ENCODE measurements at regions not wholly inside any gene's neighbourhood (a gene's known extent, or its start where the extent isn't known, plus 50 kb on each side); places are given as distances from the start of the nearest gene placed in this dataset.
"Not testable (repeated sequence)": the region's sequence is repeated elsewhere in the genome, so short reads cannot be mapped to it uniquely, and the experiment has no call there.

DNA sequence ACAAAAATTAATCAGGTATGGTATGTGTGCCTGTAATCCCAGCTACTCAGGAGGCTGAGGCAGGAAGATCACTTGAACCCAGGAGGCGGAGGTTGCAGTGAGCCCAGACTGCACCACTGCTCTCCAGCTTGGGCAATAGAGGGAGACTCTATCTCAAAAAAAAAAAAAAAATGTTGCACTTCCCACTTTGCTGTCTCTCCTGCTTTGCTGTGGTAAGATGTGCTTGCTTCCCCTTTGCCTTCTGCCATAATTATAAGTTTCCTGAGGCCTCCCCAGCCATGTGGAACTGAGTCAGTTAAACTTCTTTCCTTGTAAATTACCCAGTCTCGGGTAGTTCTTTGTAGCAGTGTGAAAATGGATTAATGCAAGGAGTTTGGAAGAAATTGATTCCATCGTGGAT, 120.3 kb upstream of the CFAP20DC start:
- DNase-seq = not testable (repeated sequence)

- DNase-seq = no peak
Measured at GRCh38 chr3:59167756-59168155, 117.9 kb upstream of the CFAP20DC start.

DNA sequence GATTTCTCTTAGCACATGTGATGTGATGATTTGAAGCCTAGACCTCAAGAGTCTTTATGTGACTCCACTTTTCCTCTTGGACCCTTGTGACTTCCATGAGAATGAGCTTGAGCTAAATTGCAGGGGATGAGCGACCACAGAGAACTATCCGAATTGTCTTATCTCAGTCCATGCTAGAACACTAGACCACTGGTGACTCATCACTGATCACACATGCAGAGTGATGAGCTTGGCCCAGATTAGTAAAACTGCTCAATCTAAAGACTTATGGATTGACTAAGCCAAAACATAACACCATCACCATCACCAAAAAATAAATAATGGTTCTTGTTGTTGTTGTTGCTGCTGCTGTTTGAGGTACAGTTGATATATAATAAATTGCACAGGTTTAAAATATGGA, 114.1 kb upstream of the CFAP20DC start:
- DNase-seq = no peak

- DNase-seq = no peak
Measured at GRCh38 chr3:59161048-59161447, 111.2 kb upstream of the CFAP20DC start.

DNA sequence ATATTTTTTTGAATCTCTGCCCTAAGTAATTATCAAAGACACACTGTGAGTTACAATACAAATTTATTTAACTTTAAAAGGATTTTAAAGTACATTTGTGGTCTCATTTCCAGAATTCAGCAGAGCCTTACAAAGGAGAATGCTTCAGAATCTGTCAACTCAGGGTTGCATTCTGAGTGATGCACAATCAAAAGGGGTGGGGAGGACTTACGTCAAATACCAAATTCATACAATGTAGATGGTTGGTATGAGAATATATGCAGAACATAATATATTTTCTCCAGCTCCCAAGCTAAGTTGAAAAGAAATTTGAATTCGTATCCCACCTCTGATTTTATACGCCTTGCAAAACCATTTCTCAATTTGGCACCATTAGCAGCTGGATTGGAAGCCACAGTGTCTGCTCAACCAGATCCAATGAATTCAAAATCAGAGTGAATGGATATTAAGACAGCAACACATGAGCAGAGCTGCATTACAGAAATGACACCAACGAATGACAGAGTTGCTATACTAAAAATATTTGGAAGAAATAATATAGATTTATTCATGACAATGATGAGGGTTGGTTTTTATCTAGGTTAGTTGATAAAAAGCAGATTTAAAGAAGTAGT, 110.4 kb upstream of the CFAP20DC start:
- no peak for DNase-seq

DNA sequence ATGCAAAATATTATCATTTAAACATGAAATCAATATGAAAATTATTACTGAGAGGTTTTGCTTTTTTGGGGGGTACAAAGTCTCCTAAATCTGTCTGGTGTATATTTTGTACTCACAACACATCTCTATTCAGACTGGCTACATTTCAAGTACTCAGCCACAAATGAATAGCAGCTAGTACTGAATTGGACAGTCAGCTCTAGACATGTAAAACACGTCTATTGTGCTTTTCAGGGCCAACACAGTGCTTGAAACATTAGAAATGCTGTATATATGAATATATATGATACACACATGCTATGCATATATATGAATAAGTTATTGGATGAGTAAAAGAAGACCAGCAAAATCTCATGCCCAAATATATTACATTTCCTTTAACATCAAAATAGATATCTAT, 103.8 kb upstream of the CFAP20DC start:
- no peak for DNase-seq

DNA sequence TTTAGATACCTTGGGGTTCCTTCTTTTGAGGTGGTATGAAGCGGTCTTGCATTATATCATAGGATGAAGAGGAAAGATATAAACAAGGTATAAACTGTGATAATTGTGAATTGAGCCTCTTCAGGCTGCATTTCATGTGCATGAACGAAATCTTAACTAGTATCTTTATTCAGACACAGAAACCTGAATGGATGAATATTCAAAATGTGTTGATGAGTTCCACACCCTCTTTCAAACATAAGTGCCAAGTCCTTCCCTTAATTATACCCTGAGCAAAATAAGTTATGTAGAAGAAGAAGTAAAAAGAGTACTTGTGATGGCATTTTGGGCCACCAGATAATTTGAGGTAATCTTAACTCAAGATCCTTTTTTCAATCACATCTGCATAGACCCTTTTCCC, 103.1 kb upstream of the CFAP20DC start:
- no peak for DNase-seq

DNA sequence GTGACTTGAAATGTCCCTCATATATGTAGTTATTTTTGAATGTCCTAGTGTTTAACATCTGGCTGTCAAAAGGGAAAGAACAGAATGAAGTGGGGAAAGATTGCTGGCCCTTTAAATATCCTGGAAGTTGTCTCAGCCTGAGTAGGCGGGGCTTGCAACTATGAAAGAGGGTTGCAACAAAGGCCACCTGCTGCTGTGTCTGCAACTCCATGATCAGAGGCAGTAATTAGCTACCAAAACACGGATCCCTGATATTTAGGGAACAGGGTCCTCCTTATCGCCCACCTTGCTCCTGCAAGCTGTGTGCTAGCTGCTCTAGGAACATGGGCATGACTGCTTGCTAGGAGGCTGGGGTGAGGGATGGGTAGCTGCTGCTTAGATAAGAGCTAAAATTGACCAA, 100.2 kb upstream of the CFAP20DC start:
- DNase-seq = no peak

DNA sequence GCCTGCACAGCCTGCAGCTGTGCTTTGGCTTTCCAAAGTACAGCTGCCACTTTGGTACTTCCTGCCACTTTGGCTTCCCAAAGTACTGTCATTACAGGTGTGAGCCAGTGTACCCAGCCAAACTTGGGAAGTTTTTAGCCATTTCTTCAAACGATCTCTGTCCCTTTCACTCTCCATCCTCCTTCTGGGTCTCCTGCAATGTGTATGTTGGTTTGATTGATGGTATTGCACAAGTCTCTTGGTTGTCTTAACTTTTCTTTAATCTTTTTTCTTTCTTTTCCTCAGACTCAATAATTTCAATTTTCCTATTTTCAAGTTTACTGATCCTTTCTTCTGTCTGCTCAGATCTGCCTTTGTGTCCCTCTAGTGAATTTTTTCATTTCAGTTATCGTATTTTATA, 99.3 kb upstream of the CFAP20DC start:
- no peak for DNase-seq

GRCh38 chr3:59143447-59143846, 93.6 kb upstream of the CFAP20DC start:
- no peak for DNase-seq

DNA sequence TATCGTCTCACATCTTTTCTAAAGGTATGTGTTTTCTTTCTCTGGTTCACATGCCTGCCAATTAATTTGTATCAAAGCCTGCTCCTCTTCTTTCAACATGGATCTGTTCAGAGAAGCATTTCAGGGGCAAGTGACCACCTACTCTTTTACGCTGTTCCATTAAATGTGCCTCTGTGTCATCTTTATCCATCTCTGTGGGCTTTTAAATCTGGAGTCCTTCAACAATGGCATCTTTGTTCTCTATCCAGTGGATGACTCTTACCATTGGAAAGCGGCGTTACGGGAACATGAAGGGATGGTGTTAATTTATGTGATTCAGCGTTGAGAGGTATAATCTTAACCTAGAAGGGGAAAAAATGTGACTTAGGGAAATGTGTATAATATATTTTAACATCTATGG, 92.7 kb upstream of the CFAP20DC start:
- DNase-seq = no peak

GRCh38 chr3:59138966-59139365, 89.1 kb upstream of the CFAP20DC start:
- no peak for DNase-seq

DNA sequence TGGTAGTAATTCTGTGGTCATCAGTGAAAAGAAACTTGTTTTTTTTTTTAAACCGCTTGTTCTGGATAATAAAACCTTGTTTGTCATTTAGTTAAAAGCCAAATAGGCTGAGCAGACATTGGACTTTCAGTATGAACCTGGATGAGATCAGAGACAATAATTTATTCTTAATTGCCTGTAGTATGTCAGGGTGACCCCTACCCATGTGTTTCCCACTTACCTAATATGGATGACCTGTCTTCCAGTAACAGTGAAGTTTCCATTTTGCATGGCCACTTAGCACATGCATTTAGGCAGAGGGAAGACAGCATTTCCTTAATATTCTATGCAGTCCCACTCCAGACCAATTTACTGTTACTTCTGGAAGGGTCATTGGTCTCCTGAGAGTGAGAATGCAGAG, 87.6 kb upstream of the CFAP20DC start:
- DNase-seq = no peak

- DNase-seq = no peak
Measured at GRCh38 chr3:59136081-59136480, 86.3 kb upstream of the CFAP20DC start.

GRCh38 chr3:59135096-59135495, 85.3 kb upstream of the CFAP20DC start:
- no peak for DNase-seq

GRCh38 chr3:59133311-59133710, 83.5 kb upstream of the CFAP20DC start:
- DNase-seq = no peak

GRCh38 chr3:59131016-59131766, 81.4 kb upstream of the CFAP20DC start:
- DNase-seq = no peak

DNA sequence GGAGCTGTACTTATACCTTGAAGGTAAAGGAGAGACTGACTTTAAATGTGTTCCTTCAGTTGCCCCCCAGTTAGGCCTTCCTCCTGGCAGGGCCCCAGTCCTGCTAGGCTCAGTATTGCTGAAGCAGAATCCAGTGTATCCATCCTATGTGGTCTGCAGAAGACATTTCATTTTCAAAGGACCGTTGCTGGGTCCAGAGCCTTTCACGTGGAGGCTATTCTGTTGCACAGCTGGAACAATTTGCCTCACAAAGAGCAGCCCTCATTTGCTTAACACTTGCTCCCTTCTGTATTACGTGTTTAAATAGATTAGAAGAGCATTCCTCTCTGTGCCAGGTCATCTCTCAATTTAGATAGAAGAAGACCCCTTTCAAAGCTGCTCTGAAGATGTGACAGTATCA, 78.9 kb upstream of the CFAP20DC start:
- DNase-seq = no peak

GRCh38 chr3:59127071-59127470, 77.2 kb upstream of the CFAP20DC start:
- DNase-seq = no peak

- no peak for DNase-seq
Measured at GRCh38 chr3:59126446-59126845, 76.6 kb upstream of the CFAP20DC start.

- no peak for DNase-seq
Measured at GRCh38 chr3:59121346-59122144, 71.7 kb upstream of the CFAP20DC start.

DNA sequence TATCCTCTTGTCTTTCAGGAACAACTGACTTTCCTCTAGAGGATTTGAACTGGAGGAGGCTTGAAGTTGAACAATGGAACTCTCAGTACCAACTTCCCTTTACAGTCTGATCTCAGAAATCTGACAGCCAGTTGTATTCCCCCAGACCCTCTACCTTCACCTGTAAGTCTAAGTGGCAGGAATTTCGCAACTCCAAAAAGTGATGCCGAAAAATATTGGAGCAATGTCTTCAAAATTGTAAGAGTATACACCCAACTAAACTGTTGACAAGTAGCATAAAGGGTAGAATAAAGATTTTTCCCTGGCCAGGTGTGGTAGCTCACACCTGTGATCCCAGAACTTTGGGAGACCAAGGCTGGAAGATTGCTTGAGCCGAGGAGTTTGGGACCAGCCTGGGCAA, 69.1 kb upstream of the CFAP20DC start:
- DNase-seq = no peak

GRCh38 chr3:59117396-59117795, 67.6 kb upstream of the CFAP20DC start:
- no peak for DNase-seq

DNA sequence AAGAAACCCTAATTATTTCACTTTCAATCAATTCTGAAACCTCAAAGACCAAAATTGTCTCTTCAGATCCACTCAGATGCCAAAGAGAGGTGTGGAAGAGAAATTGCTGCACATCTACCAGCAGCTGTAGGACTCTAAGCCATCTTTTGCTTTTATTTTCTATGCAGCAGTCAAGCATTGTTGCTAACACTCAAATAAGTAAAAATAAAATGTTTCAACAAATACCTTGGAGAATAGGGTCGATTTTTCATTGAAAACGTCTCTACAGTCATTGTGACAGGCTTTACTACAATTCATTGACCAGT, 66.4 kb upstream of the CFAP20DC start:
- DNase-seq = no peak

Data from activated naive CD4-positive, alpha-beta T cell treated with anti-CD3 and anti-CD28 coated beads, Interleukin-2, amount 50 U/mL, for 16 hours (primary cell).